ENCODE measurements at regions not wholly inside any gene's neighbourhood (a gene's known extent, or its start where the extent isn't known, plus 50 kb on each side); places are given as distances from the start of the nearest gene placed in this dataset.
"Not testable (repeated sequence)": the region's sequence is repeated elsewhere in the genome, so short reads cannot be mapped to it uniquely, and the experiment has no call there.

- FAIRE-seq: no peak
- DNase-seq (ENCODE audit: insufficient read length, low spot score): no peak
Measured at GRCh38 chr2:16037808-16038457, 97.6 kb downstream of the MYCN start.

GRCh38 chr2:16036951-16037350 lies 96.6 kb downstream of the MYCN start:
- no peak for FAIRE-seq

GRCh38 chr2:16035747-16036745 lies 95.7 kb downstream of the MYCN start:
- no peak for FAIRE-seq

More at GRCh38 chr2:16036951-16037350, 96.6 kb downstream of the MYCN start:
- no peak for DNase-seq (ENCODE audit: insufficient read length, low spot score)

GRCh38 chr2:16034975-16035746 lies 94.8 kb downstream of the MYCN start:
- no peak for DNase-seq (ENCODE audit: insufficient read length, low spot score)
- no peak for FAIRE-seq

More at GRCh38 chr2:16035747-16036745, 95.7 kb downstream of the MYCN start:
- no peak for DNase-seq (ENCODE audit: insufficient read length, low spot score)

GRCh38 chr2:16034151-16034974 lies 94.0 kb downstream of the MYCN start:
- FAIRE-seq: no peak
- DNase-seq (ENCODE audit: insufficient read length, low spot score): no peak

- FAIRE-seq (no peak), DNase-seq (ENCODE audit: insufficient read length, low spot score) (no peak)
Measured at GRCh38 chr2:16033032-16033293, 92.6 kb downstream of the MYCN start.

- no peak for FAIRE-seq
- no peak for DNase-seq (ENCODE audit: insufficient read length, low spot score)
Measured at GRCh38 chr2:16032282-16033031, 92.1 kb downstream of the MYCN start.

GRCh38 chr2:16031848-16032159 lies 91.5 kb downstream of the MYCN start:
- no peak for FAIRE-seq
- DNase-seq (ENCODE audit: insufficient read length, low spot score): no peak

- DNase-seq (ENCODE audit: insufficient read length, low spot score) (no peak), FAIRE-seq (no peak)
Measured at GRCh38 chr2:16031058-16031847, 90.9 kb downstream of the MYCN start.

GRCh38 chr2:16030206-16031057 lies 90.1 kb downstream of the MYCN start:
- no peak for DNase-seq (ENCODE audit: insufficient read length, low spot score)
- no peak for FAIRE-seq

GRCh38 chr2:16028644-16029043 lies 88.3 kb downstream of the MYCN start:
- DNase-seq (ENCODE audit: insufficient read length, low spot score) (no peak), FAIRE-seq (no peak)

- FAIRE-seq (no peak), DNase-seq (ENCODE audit: insufficient read length, low spot score) (no peak)
Measured at GRCh38 chr2:16026816-16027501, 86.6 kb downstream of the MYCN start.

GRCh38 chr2:16025876-16026640 lies 85.7 kb downstream of the MYCN start:
- FAIRE-seq: no peak
- no peak for DNase-seq (ENCODE audit: insufficient read length, low spot score)

- no peak for FAIRE-seq
Measured at GRCh38 chr2:16025211-16025875, 85.0 kb downstream of the MYCN start.

GRCh38 chr2:16024628-16025027 lies 84.3 kb downstream of the MYCN start:
- DNase-seq (ENCODE audit: insufficient read length, low spot score); FAIRE-seq: not testable (repeated sequence)

More at GRCh38 chr2:16025211-16025875, 85.0 kb downstream of the MYCN start:
- no peak for DNase-seq (ENCODE audit: insufficient read length, low spot score)
